K562 (cell line): ENCODE measurements at regions not wholly inside any gene's neighbourhood (a gene's known extent, or its start where the extent isn't known, plus 50 kb on each side); places are given as distances from the start of the nearest gene placed in this dataset.

Experiments
- ATAC-seq: fragments of 200-7000 bp; cut with Tn5 transposase; 3 replicates; pipeline ENCODE4 v1.9.1; 2020; ENCODE audit warnings: moderate library complexity
- BruUV-seq: library from RNA; stranded (reverse); fragments of 400-500 nt; replicated peaks from 2 replicates; lab custom pipeline; 2021; lab: Mats Ljungman, UMichigan
- CTCF ChIA-PET: fragments of 300-600 bp; formaldehyde crosslinking; extraction: SDS; loops from one replicate; lab custom pipeline; 2021; ENCODE audit warnings: low intra/inter-chr PET ratio; lab: Yijun Ruan, JAX
- POLR2A ChIA-PET: fragments of 300-600, 350-650 bp; sonication (Branson Sonifier 250); formaldehyde crosslinking; extraction: SDS; loops from one replicate; lab custom pipeline; 2021; ENCODE audit warnings: antibody characterized with exemption, inconsistent platforms; lab: Yijun Ruan, JAX
- DNase-seq, 4 experiments: peaks; one replicate each; pipeline versions ENCODE4 v3.0.0 to v3.0.0-alpha.2; 2011 to 2018; ENCODE audit warnings: low spot score in 3 of 4, mixed read lengths in 3 of 4; ENCODE audit errors: extremely low read depth in 1 of 4
- FAIRE-seq: peaks from 2 replicates; lab custom pipeline; 2011; peaks lifted over from hg19 to GRCh38; lab: Jason Lieb, UNC
- H2AFZ ChIP-seq: 2 replicates; pipeline ENCODE4 v1.6.0; 2011; ENCODE audit warnings: low read depth, low read length, control low read depth, inconsistent platforms
- H3K27ac ChIP-seq: fragments of 200-600 bp; 3 replicates; pipeline ENCODE4 v1.8.0; 2011; ENCODE audit warnings: low read depth, mild to moderate bottlenecking, control low read depth, inconsistent platforms, low read length, moderate library complexity, mixed read lengths; ENCODE audit errors: extremely low read depth
- H3K27me3 ChIP-seq, 2 experiments: fragments of 300-600 bp in 1 of 2; 2 replicates in 1 of 2; 3 replicates in 1 of 2; pipeline versions ENCODE4 v1.6.0 to v1.8.0; 2011; ENCODE audit warnings: inconsistent platforms in 2 of 2, low read length in 2 of 2, mild to moderate bottlenecking in 1 of 2, mixed read lengths in 1 of 2, moderate library complexity in 1 of 2; ENCODE audit not compliant: control insufficient read depth in 2 of 2, insufficient read depth in 2 of 2
- H3K36me3 ChIP-seq: fragments of 300-600 bp; 3 replicates; pipeline ENCODE4 v1.8.0; 2011; ENCODE audit warnings: mild to moderate bottlenecking, low read length, inconsistent platforms; ENCODE audit not compliant: control insufficient read depth, insufficient read depth
- H3K4me1 ChIP-seq, 2 experiments: fragments of 200-600 bp in 1 of 2; replicated peaks in 1 of 2; 2 replicates in 1 of 2; 3 replicates in 1 of 2; pipeline versions ENCODE4 v1.5.1 to v1.8.0; 2011; ENCODE audit warnings: inconsistent platforms in 2 of 2, low read length in 2 of 2, mild to moderate bottlenecking in 1 of 2, mixed read lengths in 1 of 2, moderate library complexity in 1 of 2; ENCODE audit not compliant: control insufficient read depth in 2 of 2, insufficient read depth in 2 of 2
- H3K4me2 ChIP-seq: 2 replicates; pipeline ENCODE4 v1.6.1; 2011; ENCODE audit warnings: low read length, control low read depth, inconsistent platforms, mixed read lengths; ENCODE audit not compliant: insufficient read depth
- H3K4me3 ChIP-seq: fragments of 200-600 bp; sonication (generic), shearing (Covaris generic); 2 replicates; pipeline ENCODE4 v1.5.1; 2016; ENCODE audit warnings: control low read depth, inconsistent platforms
- H3K79me2 ChIP-seq: fragments of 200-600 bp; 3 replicates; pipeline ENCODE4 v1.8.0; 2011; ENCODE audit warnings: low read length, inconsistent platforms; ENCODE audit not compliant: control insufficient read depth, insufficient read depth
- H3K9ac ChIP-seq, 2 experiments: 2 replicates each; pipeline versions ENCODE4 v1.6.0 to v1.6.1; 2011; ENCODE audit warnings: low read depth in 2 of 2, low read length in 2 of 2, control low read depth in 1 of 2, inconsistent platforms in 1 of 2, mild to moderate bottlenecking in 1 of 2, mixed read lengths in 1 of 2; ENCODE audit not compliant: insufficient read depth in 1 of 2
- H3K9me1 ChIP-seq: one replicate; pipeline ENCODE4 v1.6.0; 2011; ENCODE audit warnings: inconsistent platforms, mild to moderate bottlenecking, low read length, moderate library complexity; ENCODE audit not compliant: control insufficient read depth, insufficient read depth
- H3K9me3 ChIP-seq: replicated peaks from 2 replicates; pipeline ENCODE4 v1.5.1; 2011; ENCODE audit warnings: low read depth, low read length, inconsistent platforms; ENCODE audit not compliant: control insufficient read depth, insufficient read depth
- H4K20me1 ChIP-seq: replicated peaks from 2 replicates; pipeline ENCODE4 v1.6.1; 2011; ENCODE audit warnings: low read length, inconsistent platforms, mixed read lengths; ENCODE audit not compliant: control insufficient read depth, insufficient read depth
- ESRRA ChIP-seq: fragments of 450-650 bp; IDR thresholded peaks from 2 replicates; pipeline ENCODE4 v1.6.1; 2014; ENCODE audit warnings: low read depth, mild to moderate bottlenecking, moderate library complexity, borderline replicate concordance
- FOXK2 ChIP-seq, 2 experiments: fragments of 450-650 bp; IDR thresholded peaks in 1 of 2; conservative IDR thresholded peaks in 1 of 2; 2 replicates each; pipeline ENCODE4 v1.6.1; 2016; ENCODE audit warnings: low read depth in 2 of 2, mild to moderate bottlenecking in 1 of 2
- MEIS2 ChIP-seq: fragments of 450-650 bp; IDR thresholded peaks from 2 replicates; pipeline ENCODE4 v1.6.1; 2014; ENCODE audit warnings: mild to moderate bottlenecking; ENCODE audit not compliant: partially characterized antibody
- SRSF3 ChIP-seq: fragments of 200-400 bp; formaldehyde crosslinking; IDR thresholded peaks from 2 replicates; pipeline ENCODE4 v1.6.1; 2016; ENCODE audit warnings: mild to moderate bottlenecking, low read length, moderate library complexity; ENCODE audit not compliant: insufficient read depth
- ZNF318 ChIP-seq, 2 experiments: fragments of 450-650 bp; IDR thresholded peaks; 2 replicates each; pipeline ENCODE4 v1.6.1; 2016; ENCODE audit warnings: mild to moderate bottlenecking in 2 of 2, borderline replicate concordance in 1 of 2, low read depth in 1 of 2, moderate library complexity in 1 of 2
- ZNF79 ChIP-seq: fragments of 250-450 bp; sonication (Bioruptor Pico); IDR thresholded peaks from 2 replicates; pipeline ENCODE4 v1.4.0; 2020; ENCODE audit warnings: low read depth, mild to moderate bottlenecking, moderate library complexity
- WGBS: fragments of 100-300 bp; shearing (Covaris generic); methylation state at CpG from one replicate; pipeline ENCODE4 v1.1.6; 2016; ENCODE audit warnings: low coverage, mixed read lengths; ENCODE audit not compliant: insufficient coverage; ENCODE audit errors: missing lambda C conversion rate; 5-methylcytosine and 5-hydroxymethylcytosine counted together
- in situ Hi-C: fragments of 300-500 bp; cut with MboI; formaldehyde crosslinking; loops from 4 replicates; pipeline ENCODE4 v1.15.0; 2018; ENCODE audit warnings: inconsistent platforms, mixed read lengths
- intact Hi-C: fragments of 100-400 bp; cut with micrococcal nuclease; formaldehyde crosslinking; loops from 2 replicates; pipeline ENCODE4 v1.14.2; 2022
- TF ChIP-seq, protein P1 (sequence below): fragments of 250-450 bp; sonication (Bioruptor Pico); IDR thresholded peaks from 2 replicates; pipeline ENCODE4 v1.4.0; 2020

DNA sequence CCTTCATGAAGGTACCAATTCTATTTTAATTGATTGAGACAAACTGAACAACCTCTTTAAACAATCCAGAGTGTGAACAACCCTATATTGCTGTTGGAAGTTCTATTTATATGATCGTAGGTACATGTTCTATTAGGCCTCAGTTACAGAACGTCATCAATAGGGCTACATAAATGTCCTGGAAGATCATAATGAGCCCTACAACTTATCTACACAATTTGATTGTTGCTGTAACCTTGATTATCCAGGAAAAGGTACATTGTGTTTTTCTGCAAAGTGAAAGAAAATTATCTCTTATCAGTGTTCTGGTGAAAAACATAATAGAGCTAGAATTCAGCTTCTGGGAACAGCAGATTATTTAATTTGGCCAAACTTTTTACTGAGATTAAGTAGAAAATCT is 612.9 kb downstream of the GALC start (continued):
- TF ChIP-seq, protein P1, sequence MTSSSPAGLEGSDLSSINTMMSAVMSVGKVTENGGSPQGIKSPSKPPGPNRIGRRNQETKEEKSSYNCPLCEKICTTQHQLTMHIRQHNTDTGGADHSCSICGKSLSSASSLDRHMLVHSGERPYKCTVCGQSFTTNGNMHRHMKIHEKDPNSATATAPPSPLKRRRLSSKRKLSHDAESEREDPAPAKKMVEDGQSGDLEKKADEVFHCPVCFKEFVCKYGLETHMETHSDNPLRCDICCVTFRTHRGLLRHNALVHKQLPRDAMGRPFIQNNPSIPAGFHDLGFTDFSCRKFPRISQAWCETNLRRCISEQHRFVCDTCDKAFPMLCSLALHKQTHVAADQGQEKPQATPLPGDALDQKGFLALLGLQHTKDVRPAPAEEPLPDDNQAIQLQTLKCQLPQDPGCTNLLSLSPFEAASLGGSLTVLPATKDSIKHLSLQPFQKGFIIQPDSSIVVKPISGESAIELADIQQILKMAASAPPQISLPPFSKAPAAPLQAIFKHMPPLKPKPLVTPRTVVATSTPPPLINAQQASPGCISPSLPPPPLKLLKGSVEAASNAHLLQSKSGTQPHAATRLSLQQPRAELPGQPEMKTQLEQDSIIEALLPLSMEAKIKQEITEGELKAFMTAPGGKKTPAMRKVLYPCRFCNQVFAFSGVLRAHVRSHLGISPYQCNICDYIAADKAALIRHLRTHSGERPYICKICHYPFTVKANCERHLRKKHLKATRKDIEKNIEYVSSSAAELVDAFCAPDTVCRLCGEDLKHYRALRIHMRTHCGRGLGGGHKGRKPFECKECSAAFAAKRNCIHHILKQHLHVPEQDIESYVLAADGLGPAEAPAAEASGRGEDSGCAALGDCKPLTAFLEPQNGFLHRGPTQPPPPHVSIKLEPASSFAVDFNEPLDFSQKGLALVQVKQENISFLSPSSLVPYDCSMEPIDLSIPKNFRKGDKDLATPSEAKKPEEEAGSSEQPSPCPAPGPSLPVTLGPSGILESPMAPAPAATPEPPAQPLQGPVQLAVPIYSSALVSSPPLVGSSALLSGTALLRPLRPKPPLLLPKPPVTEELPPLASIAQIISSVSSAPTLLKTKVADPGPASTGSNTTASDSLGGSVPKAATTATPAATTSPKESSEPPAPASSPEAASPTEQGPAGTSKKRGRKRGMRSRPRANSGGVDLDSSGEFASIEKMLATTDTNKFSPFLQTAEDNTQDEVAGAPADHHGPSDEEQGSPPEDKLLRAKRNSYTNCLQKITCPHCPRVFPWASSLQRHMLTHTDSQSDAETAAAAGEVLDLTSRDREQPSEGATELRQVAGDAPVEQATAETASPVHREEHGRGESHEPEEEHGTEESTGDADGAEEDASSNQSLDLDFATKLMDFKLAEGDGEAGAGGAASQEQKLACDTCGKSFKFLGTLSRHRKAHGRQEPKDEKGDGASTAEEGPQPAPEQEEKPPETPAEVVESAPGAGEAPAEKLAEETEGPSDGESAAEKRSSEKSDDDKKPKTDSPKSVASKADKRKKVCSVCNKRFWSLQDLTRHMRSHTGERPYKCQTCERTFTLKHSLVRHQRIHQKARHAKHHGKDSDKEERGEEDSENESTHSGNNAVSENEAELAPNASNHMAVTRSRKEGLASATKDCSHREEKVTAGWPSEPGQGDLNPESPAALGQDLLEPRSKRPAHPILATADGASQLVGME (CRISPR knock-in tag) = no peak
- TF ChIP-seq ESRRA = no peak

- TF ChIP-seq FOXK2 (conservative IDR thresholded peaks at IDR 0.05 in 1 of 2, IDR thresholded peaks at IDR 0.05 in 1 of 2; ENCODE audit: low read depth in 2 of 2) = no peak
- no peak for TF ChIP-seq ZNF79 (CRISPR knock-in tag)
- TF ChIP-seq SRSF3 = no peak
- no peak for TF ChIP-seq ZNF318 (IDR thresholded peaks at IDR 0.05; ENCODE audit: borderline replicate concordance in 1 of 2, low read depth in 1 of 2)
- TF ChIP-seq MEIS2 = no peak
- TF ChIP-seq, all 486 proteins: peak for 0
- no TSS peak for BruUV-seq
- in situ Hi-C loops = no loop called here
- Histone ChIP-seq H3K9me1 (no peaks in the 10 kb centered on the region), H3K4me2 (no peak overlapping the region), H3K36me3 (no peaks in the 10 kb centered on the region), H3K27ac (no peak overlapping the region), H2AFZ (no peak overlapping the region), H4K20me1 (no peaks in the 10 kb centered on the region), H3K9ac (no peak overlapping the region), H3K9me3 (no peaks in the 10 kb centered on the region), H3K4me3 (no peak overlapping the region), H3K27me3 (no peaks in the 10 kb centered on the region), H3K4me1 (no peaks in the 10 kb centered on the region), H3K79me2 (no peaks in the 10 kb centered on the region)
- WGBS = 0% methylated on average over 2 of the region's 2 CpGs
- intact Hi-C loops = no loop called here
- ATAC-seq = no peak
- no peak for FAIRE-seq
- CTCF ChIA-PET = no interaction called here
- POLR2A ChIA-PET = no interaction called here
- no peak for DNase-seq
Measured at GRCh38 chr14:87368751-87369150, 624.2 kb downstream of the GALC start.
